NCI-H524 treated with DMSO at 0.1 percent for 48 hours (cell line): ENCODE measurements at regions not wholly inside any gene's neighbourhood (a gene's known extent, or its start where the extent isn't known, plus 50 kb on each side); places are given as distances from the start of the nearest gene placed in this dataset.

Experiments
- DNase-seq: peaks from one replicate; lab custom pipeline; 2025; lab: John Stamatoyannopoulos, UW

GRCh38 chr6:168968801-168969200 lies 284.8 kb downstream of the THBS2 start:
- DNase-seq: no peak

- DNase-seq: no peak
Measured at GRCh38 chr6:168968228-168968627, 285.4 kb downstream of the THBS2 start.

GRCh38 chr6:168967281-168967925 lies 286.2 kb downstream of the THBS2 start:
- DNase-seq: no peak

- no peak for DNase-seq
Measured at GRCh38 chr6:168964138-168964835, 289.4 kb downstream of the THBS2 start.

- no peak for DNase-seq
Measured at GRCh38 chr6:168962886-168963285, 290.8 kb downstream of the THBS2 start.

GRCh38 chr6:168961264-168961656 lies 292.4 kb downstream of the THBS2 start:
- DNase-seq: no peak

- DNase-seq: no peak
Measured at GRCh38 chr6:168960551-168961263, 292.9 kb downstream of the THBS2 start.

GRCh38 chr6:168959696-168960095 lies 293.9 kb downstream of the THBS2 start:
- DNase-seq: no peak

GRCh38 chr6:168956884-168957730 lies 296.5 kb downstream of the THBS2 start:
- peak; percentile 26 for DNase-seq

GRCh38 chr6:168956141-168956838 lies 297.4 kb downstream of the THBS2 start:
- no peak for DNase-seq

GRCh38 chr6:168953461-168953860 lies 300.2 kb downstream of the THBS2 start:
- DNase-seq: no peak

- DNase-seq: no peak
Measured at GRCh38 chr6:168951217-168951616, 302.4 kb downstream of the THBS2 start.

- DNase-seq: no peak
Measured at GRCh38 chr6:168950858-168951214, 302.8 kb downstream of the THBS2 start.

- no peak for DNase-seq
Measured at GRCh38 chr6:168949981-168950857, 303.4 kb downstream of the THBS2 start.

GRCh38 chr6:168948990-168949531 lies 304.6 kb downstream of the THBS2 start:
- DNase-seq: no peak

- DNase-seq: no peak
Measured at GRCh38 chr6:168948002-168948401, 305.6 kb downstream of the THBS2 start.

- DNase-seq: no peak
Measured at GRCh38 chr6:168943231-168943905, 310.3 kb downstream of the THBS2 start.

GRCh38 chr6:168942646-168943045 lies 311.0 kb downstream of the THBS2 start:
- DNase-seq: no peak

GRCh38 chr6:168941036-168941435 lies 312.6 kb downstream of the THBS2 start:
- DNase-seq: no peak

- DNase-seq: no peak
Measured at GRCh38 chr6:168939796-168940195, 313.9 kb downstream of the THBS2 start.
